ENCODE measurements at regions not wholly inside any gene's neighbourhood (a gene's known extent, or its start where the extent isn't known, plus 50 kb on each side); places are given as distances from the start of the nearest gene placed in this dataset.

DNA sequence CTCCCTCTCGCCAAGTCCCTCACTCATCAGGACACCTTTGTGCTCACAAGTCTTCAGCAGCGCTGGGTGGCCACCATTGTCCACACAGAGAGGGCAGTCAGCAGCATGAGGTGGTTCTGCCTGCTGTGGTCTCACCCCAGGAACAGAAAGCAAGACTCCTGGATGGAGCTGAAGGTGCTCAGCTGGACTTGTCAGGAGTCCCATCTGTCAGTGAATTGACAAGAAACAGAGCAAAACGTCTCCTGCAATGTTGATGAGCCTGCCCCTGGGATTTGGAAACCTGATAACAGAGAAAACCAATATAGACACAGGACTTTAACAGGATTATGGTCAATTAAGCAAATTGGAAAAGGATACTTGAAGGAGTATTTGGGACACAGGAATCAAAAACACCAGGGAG lies 122.2 kb upstream of the PRSS58 start:
- H4K20me1 ChIP-seq (ENCODE audit: control insufficient read depth, extremely low read depth, insufficient read depth, low read length) = no peaks in the 10 kb centered on the region
- no peaks in the 10 kb centered on the region for H3K27me3 ChIP-seq (ENCODE audit: control insufficient read depth, extremely low read depth, insufficient read depth, low read length)
- FAIRE-seq (no peak), DNase-seq (ENCODE audit: low read depth, low spot score) (no peak)
- H3K9me1 ChIP-seq (ENCODE audit: control insufficient read depth, extremely low read depth, insufficient read depth, low read length) = no peaks in the 10 kb centered on the region
- no peak overlapping the region for H2AFZ ChIP-seq (ENCODE audit: control insufficient read depth, low read length)
- H3K9ac ChIP-seq (ENCODE audit: control insufficient read depth, extremely low read depth, insufficient read depth, low read length) = no peak overlapping the region
- dilution Hi-C loops (cut with MboI; ENCODE audit: extremely low pct_ligation_motif_present, low sequenced_read_pairs) = no loop called here
- H3K4me3 ChIP-seq (ENCODE audit: control insufficient read depth in 2 of 3, extremely low read depth in 1 of 3, insufficient read depth in 2 of 3, low read depth in 1 of 3, low read length in 3 of 3) = no peak overlapping the region
- no peaks in the 10 kb centered on the region for H3K79me2 ChIP-seq (ENCODE audit: control insufficient read depth, insufficient read depth, low read length)
- no peaks in the 10 kb centered on the region for H3K36me3 ChIP-seq (ENCODE audit: control insufficient read depth in 2 of 2, extremely low read depth in 1 of 2, insufficient read depth in 2 of 2, low read length in 2 of 2)
- no peaks in the 10 kb centered on the region for H3K9me3 ChIP-seq (ENCODE audit: control insufficient read depth, low read depth, low read length)
- no peak overlapping the region for H3K4me2 ChIP-seq (ENCODE audit: control insufficient read depth, extremely low read depth, insufficient read depth, low read depth, low read length)
- H3K4me1 ChIP-seq (ENCODE audit: control insufficient read depth, extremely low read depth, insufficient read depth, low read length) = peaks cover 22% of the 10 kb centered on the region
- TF ChIP-seq EZH2 (IDR thresholded peaks at IDR 0.05; ENCODE audit: low read length) = no peak
- TF ChIP-seq, protein P1, sequence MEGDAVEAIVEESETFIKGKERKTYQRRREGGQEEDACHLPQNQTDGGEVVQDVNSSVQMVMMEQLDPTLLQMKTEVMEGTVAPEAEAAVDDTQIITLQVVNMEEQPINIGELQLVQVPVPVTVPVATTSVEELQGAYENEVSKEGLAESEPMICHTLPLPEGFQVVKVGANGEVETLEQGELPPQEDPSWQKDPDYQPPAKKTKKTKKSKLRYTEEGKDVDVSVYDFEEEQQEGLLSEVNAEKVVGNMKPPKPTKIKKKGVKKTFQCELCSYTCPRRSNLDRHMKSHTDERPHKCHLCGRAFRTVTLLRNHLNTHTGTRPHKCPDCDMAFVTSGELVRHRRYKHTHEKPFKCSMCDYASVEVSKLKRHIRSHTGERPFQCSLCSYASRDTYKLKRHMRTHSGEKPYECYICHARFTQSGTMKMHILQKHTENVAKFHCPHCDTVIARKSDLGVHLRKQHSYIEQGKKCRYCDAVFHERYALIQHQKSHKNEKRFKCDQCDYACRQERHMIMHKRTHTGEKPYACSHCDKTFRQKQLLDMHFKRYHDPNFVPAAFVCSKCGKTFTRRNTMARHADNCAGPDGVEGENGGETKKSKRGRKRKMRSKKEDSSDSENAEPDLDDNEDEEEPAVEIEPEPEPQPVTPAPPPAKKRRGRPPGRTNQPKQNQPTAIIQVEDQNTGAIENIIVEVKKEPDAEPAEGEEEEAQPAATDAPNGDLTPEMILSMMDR (optimal IDR thresholded peaks at IDR 0.05 in 1 of 3, IDR thresholded peaks at IDR 0.05 in 1 of 3, conservative IDR thresholded peaks at IDR 0.05 in 1 of 3; ENCODE audit: extremely low read depth in 1 of 3, insufficient read depth in 2 of 3, low read length in 3 of 3) = no peak
- H3K27ac ChIP-seq (ENCODE audit: control insufficient read depth, insufficient read depth, low read length) = no peak overlapping the region

DNA sequence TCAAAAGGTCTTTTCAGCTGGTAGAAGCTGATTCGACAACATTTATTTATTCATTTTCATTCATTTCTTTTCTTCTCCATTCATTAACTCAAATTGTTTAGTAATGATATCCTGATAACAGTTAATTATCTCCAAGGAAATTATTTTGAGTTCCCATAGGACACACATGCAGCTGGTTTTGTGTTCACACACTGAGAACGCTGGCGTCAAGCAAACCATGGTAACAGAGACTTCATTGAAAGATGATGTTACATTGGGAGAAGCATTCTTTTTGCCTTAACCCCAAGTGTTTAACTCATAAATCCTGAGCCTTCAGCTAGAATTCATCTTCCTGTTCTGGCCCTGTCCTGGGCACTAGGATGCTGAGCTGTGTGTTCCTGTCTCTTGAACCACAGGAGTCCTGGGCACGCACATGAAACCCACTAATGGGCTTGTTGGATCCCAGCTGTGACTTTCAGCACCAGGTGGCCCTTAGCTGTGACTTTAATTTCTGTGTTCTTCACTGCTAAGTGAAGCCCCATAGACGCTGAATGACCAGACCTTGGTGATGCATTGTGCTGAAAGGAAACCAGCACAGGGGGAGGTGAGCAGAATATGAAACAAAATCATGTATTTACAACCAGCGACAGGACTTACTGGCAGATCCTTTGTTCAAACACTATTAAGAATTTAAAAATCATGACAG lies 121.5 kb upstream of the PRSS58 start:
- DNase-seq (ENCODE audit: low read depth, low spot score) (no peak), FAIRE-seq (no peak)
- Histone ChIP-seq H3K79me2 (ENCODE audit: control insufficient read depth, insufficient read depth, low read length) (no peaks in the 10 kb centered on the region), H3K27ac (ENCODE audit: control insufficient read depth, insufficient read depth, low read length) (no peak overlapping the region), H3K4me1 (ENCODE audit: control insufficient read depth, extremely low read depth, insufficient read depth, low read length) (peaks cover 15% of the 10 kb centered on the region), H3K9me3 (ENCODE audit: control insufficient read depth, low read depth, low read length) (no peaks in the 10 kb centered on the region), H3K27me3 (ENCODE audit: control insufficient read depth, extremely low read depth, insufficient read depth, low read length) (no peaks in the 10 kb centered on the region), H2AFZ (ENCODE audit: control insufficient read depth, low read length) (no peak overlapping the region), H3K36me3 (ENCODE audit: control insufficient read depth in 2 of 2, extremely low read depth in 1 of 2, insufficient read depth in 2 of 2, low read length in 2 of 2) (no peaks in the 10 kb centered on the region), H3K4me2 (ENCODE audit: control insufficient read depth, extremely low read depth, insufficient read depth, low read depth, low read length) (no peak overlapping the region), H3K9ac (ENCODE audit: control insufficient read depth, extremely low read depth, insufficient read depth, low read length) (no peak overlapping the region), H4K20me1 (ENCODE audit: control insufficient read depth, extremely low read depth, insufficient read depth, low read length) (no peaks in the 10 kb centered on the region), H3K4me3 (ENCODE audit: control insufficient read depth in 2 of 3, extremely low read depth in 1 of 3, insufficient read depth in 2 of 3, low read depth in 1 of 3, low read length in 3 of 3) (no peak overlapping the region), H3K9me1 (ENCODE audit: control insufficient read depth, extremely low read depth, insufficient read depth, low read length) (no peaks in the 10 kb centered on the region)
- dilution Hi-C loops (cut with MboI; ENCODE audit: extremely low pct_ligation_motif_present, low sequenced_read_pairs) = no loop called here
- TF ChIP-seq, protein P1 (optimal IDR thresholded peaks at IDR 0.05 in 1 of 3, IDR thresholded peaks at IDR 0.05 in 1 of 3, conservative IDR thresholded peaks at IDR 0.05 in 1 of 3; ENCODE audit: extremely low read depth in 1 of 3, insufficient read depth in 2 of 3, low read length in 3 of 3) = no peak
- TF ChIP-seq EZH2 (IDR thresholded peaks at IDR 0.05; ENCODE audit: low read length) = no peak
